22Rv1 (cell line): ENCODE measurements at regions not wholly inside any gene's neighbourhood (a gene's known extent, or its start where the extent isn't known, plus 50 kb on each side); places are given as distances from the start of the nearest gene placed in this dataset.

Experiments used
- ZFX ChIP-seq: fragments of 450-650 bp; IDR thresholded peaks from 2 replicates; pipeline ENCODE4 v1.6.1; 2017; ENCODE audit warnings: antibody characterized with exemption, borderline replicate concordance
- TF ChIP-seq, protein P1 (sequence below): fragments of 450-650 bp; IDR thresholded peaks from 2 replicates; pipeline ENCODE4 v1.5.1; 2017; ENCODE audit warnings: mild to moderate bottlenecking

DNA sequence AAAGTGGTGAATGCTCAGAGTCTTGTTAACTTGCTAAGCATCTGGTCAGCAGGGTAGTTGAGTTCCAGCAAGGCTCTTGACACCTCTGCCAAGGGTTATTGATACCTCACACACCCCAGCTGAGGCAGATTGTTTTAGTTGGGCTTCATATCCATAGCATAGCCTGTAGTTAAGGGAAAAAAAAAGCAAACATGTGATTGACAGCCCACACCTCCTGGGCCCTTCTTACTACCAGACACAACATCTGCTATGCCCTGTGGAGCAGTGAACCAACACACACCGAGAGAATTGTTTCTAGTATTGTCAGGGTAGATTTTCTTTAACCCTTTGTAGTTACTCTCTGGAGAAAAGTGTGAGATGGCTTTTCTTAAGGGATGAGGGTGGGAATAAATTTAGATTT, 697.0 kb upstream of the POU3F2 start:
- TF ChIP-seq, protein P1, sequence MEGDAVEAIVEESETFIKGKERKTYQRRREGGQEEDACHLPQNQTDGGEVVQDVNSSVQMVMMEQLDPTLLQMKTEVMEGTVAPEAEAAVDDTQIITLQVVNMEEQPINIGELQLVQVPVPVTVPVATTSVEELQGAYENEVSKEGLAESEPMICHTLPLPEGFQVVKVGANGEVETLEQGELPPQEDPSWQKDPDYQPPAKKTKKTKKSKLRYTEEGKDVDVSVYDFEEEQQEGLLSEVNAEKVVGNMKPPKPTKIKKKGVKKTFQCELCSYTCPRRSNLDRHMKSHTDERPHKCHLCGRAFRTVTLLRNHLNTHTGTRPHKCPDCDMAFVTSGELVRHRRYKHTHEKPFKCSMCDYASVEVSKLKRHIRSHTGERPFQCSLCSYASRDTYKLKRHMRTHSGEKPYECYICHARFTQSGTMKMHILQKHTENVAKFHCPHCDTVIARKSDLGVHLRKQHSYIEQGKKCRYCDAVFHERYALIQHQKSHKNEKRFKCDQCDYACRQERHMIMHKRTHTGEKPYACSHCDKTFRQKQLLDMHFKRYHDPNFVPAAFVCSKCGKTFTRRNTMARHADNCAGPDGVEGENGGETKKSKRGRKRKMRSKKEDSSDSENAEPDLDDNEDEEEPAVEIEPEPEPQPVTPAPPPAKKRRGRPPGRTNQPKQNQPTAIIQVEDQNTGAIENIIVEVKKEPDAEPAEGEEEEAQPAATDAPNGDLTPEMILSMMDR = no peak
- no peak for TF ChIP-seq ZFX
